Mucosa of rectum (tissue), 2 donors: ENCODE measurements at regions not wholly inside any gene's neighbourhood (a gene's known extent, or its start where the extent isn't known, plus 50 kb on each side); places are given as distances from the start of the nearest gene placed in this dataset.
"Not testable (repeated sequence)": the region's sequence is repeated elsewhere in the genome, so short reads cannot be mapped to it uniquely, and the experiment has no call there.

ENCODE experiments used
- H3K27ac ChIP-seq, 2 donors: one replicate each; pipeline ENCODE4 v1.7.0; 2013; ENCODE audit warnings: inconsistent platforms in 2 of 2, low read depth in 2 of 2, low read length in 2 of 2
- H3K27me3 ChIP-seq, 2 donors: one replicate each; pipeline ENCODE4 v1.7.0; 2013; ENCODE audit warnings: low read length in 2 of 2; ENCODE audit not compliant: control insufficient read depth in 2 of 2, insufficient read depth in 2 of 2
- H3K36me3 ChIP-seq, 2 donors: one replicate each; pipeline ENCODE4 v1.7.0; 2013; ENCODE audit warnings: low read length in 2 of 2; ENCODE audit not compliant: control insufficient read depth in 2 of 2, insufficient read depth in 2 of 2
- H3K4me1 ChIP-seq, 2 donors: one replicate each; pipeline ENCODE4 v1.7.0; 2013; ENCODE audit warnings: low read length in 2 of 2, mild to moderate bottlenecking in 1 of 2; ENCODE audit not compliant: control insufficient read depth in 2 of 2, insufficient read depth in 2 of 2
- H3K4me3 ChIP-seq, 2 donors: one replicate each; pipeline ENCODE4 v1.7.0; 2013; ENCODE audit warnings: low read length in 2 of 2
- H3K9ac ChIP-seq, 2 donors: one replicate each; pipeline ENCODE4 v1.7.0; 2013; ENCODE audit warnings: low read length in 2 of 2, low read depth in 1 of 2, mild to moderate bottlenecking in 1 of 2
- H3K9me3 ChIP-seq, 2 donors: one replicate each; pipeline ENCODE4 v1.7.0; 2013; ENCODE audit warnings: low read length in 2 of 2; ENCODE audit not compliant: control insufficient read depth in 2 of 2
- donor health status: healthy.
- donor health status: Normal muscosa, but diverticular disease.

- Histone ChIP-seq H3K9ac (no peak overlapping the region), H3K4me3 (no peak overlapping the region), H3K36me3 (no peaks in the 10 kb centered on the region), H3K9me3 (no peaks in the 10 kb centered on the region), H3K27ac (no peak overlapping the region), H3K27me3 (no peaks in the 10 kb centered on the region), H3K4me1 (no peaks in the 10 kb centered on the region)
Measured at GRCh38 chr16:72609933-72610332, 438.0 kb upstream of the PMFBP1 start.

GRCh38 chr16:72609066-72609465 lies 437.1 kb upstream of the PMFBP1 start:
- Histone ChIP-seq H3K9me3 (no peaks in the 10 kb centered on the region), H3K27me3 (no peaks in the 10 kb centered on the region), H3K4me1 (no peaks in the 10 kb centered on the region), H3K4me3 (no peak overlapping the region), H3K9ac (no peak overlapping the region), H3K36me3 (no peaks in the 10 kb centered on the region), H3K27ac (no peak overlapping the region)

GRCh38 chr16:72604375-72604774 lies 432.4 kb upstream of the PMFBP1 start:
- Histone ChIP-seq H3K4me3 (no peak overlapping the region), H3K27ac (no peak overlapping the region), H3K4me1 (no peaks in the 10 kb centered on the region), H3K9ac (no peak overlapping the region), H3K36me3 (no peaks in the 10 kb centered on the region), H3K9me3 (no peaks in the 10 kb centered on the region), H3K27me3 (no peaks in the 10 kb centered on the region)

GRCh38 chr16:72602499-72602898 lies 430.5 kb upstream of the PMFBP1 start:
- Histone ChIP-seq H3K27ac (no peak overlapping the region), H3K4me3 (no peak overlapping the region), H3K4me1 (no peaks in the 10 kb centered on the region), H3K9me3 (no peaks in the 10 kb centered on the region), H3K9ac (no peak overlapping the region), H3K36me3 (no peaks in the 10 kb centered on the region), H3K27me3 (no peaks in the 10 kb centered on the region)

- no peak overlapping the region for H3K27ac ChIP-seq
- H3K36me3 ChIP-seq: no peaks in the 10 kb centered on the region
- H3K9me3 ChIP-seq: no peaks in the 10 kb centered on the region
- H3K4me1 ChIP-seq: no peaks in the 10 kb centered on the region
- H3K27me3 ChIP-seq: no peaks in the 10 kb centered on the region
- no peak overlapping the region for H3K4me3 ChIP-seq
- H3K9ac ChIP-seq: no peak overlapping the region
Measured at GRCh38 chr16:72598696-72599095, 426.7 kb upstream of the PMFBP1 start.

- no peak overlapping the region for H3K9ac ChIP-seq
Measured at GRCh38 chr16:72597938-72598337, 426.0 kb upstream of the PMFBP1 start.

GRCh38 chr16:72596373-72596772 lies 424.4 kb upstream of the PMFBP1 start:
- H3K27ac ChIP-seq: no peak overlapping the region
- H3K27me3 ChIP-seq: no peaks in the 10 kb centered on the region
- no peak overlapping the region for H3K4me3 ChIP-seq
- H3K9me3 ChIP-seq: no peaks in the 10 kb centered on the region
- no peaks in the 10 kb centered on the region for H3K4me1 ChIP-seq
- H3K36me3 ChIP-seq: no peaks in the 10 kb centered on the region
- H3K9ac ChIP-seq: no peak overlapping the region

More at GRCh38 chr16:72597938-72598337, 426.0 kb upstream of the PMFBP1 start:
- H3K36me3 ChIP-seq: no peaks in the 10 kb centered on the region
- H3K9me3 ChIP-seq: no peaks in the 10 kb centered on the region
- H3K27ac ChIP-seq: no peak overlapping the region
- no peaks in the 10 kb centered on the region for H3K4me1 ChIP-seq
- no peaks in the 10 kb centered on the region for H3K27me3 ChIP-seq
- no peak overlapping the region for H3K4me3 ChIP-seq

- Histone ChIP-seq H3K9me3 (no peaks in the 10 kb centered on the region), H3K9ac (no peak overlapping the region), H3K27me3 (no peaks in the 10 kb centered on the region), H3K4me3 (no peak overlapping the region), H3K4me1 (no peaks in the 10 kb centered on the region), H3K27ac (no peak overlapping the region), H3K36me3 (no peaks in the 10 kb centered on the region)
Measured at GRCh38 chr16:72590151-72590937, 418.4 kb upstream of the PMFBP1 start.

GRCh38 chr16:72588551-72588950 lies 416.6 kb upstream of the PMFBP1 start:
- H3K4me1 ChIP-seq: no peaks in the 10 kb centered on the region

GRCh38 chr16:72578061-72578460 lies 406.1 kb upstream of the PMFBP1 start:
- H3K27ac ChIP-seq, H3K27me3 ChIP-seq, H3K36me3 ChIP-seq, H3K9ac ChIP-seq, H3K9me3 ChIP-seq, H3K4me1 ChIP-seq, H3K4me3 ChIP-seq: not testable (repeated sequence)

More at GRCh38 chr16:72588551-72588950, 416.6 kb upstream of the PMFBP1 start:
- H3K27me3 ChIP-seq: no peaks in the 10 kb centered on the region
- no peak overlapping the region for H3K27ac ChIP-seq
- no peaks in the 10 kb centered on the region for H3K9me3 ChIP-seq
- no peaks in the 10 kb centered on the region for H3K36me3 ChIP-seq
- H3K4me3 ChIP-seq: no peak overlapping the region
- H3K9ac ChIP-seq: no peak overlapping the region
